ENCODE measurements at regions not wholly inside any gene's neighbourhood (a gene's known extent, or its start where the extent isn't known, plus 50 kb on each side); places are given as distances from the start of the nearest gene placed in this dataset.
"Not testable (repeated sequence)": the region's sequence is repeated elsewhere in the genome, so short reads cannot be mapped to it uniquely, and the experiment has no call there.

- no peak for DNase-seq (ENCODE audit: low read depth)
- no peak overlapping the region for H3K4me3 ChIP-seq (ENCODE audit: low read length)
- no peak for TF ChIP-seq CTCF (conservative IDR thresholded peaks at IDR 0.05; ENCODE audit: low read length)
Measured at GRCh38 chr21:35506771-35507170, 457.7 kb upstream of the RUNX1 start.

- no peak overlapping the region for H3K4me3 ChIP-seq (ENCODE audit: low read length)
Measured at GRCh38 chr21:35506352-35506751, 457.2 kb upstream of the RUNX1 start.

GRCh38 chr21:35504951-35505466 is 455.9 kb upstream of the RUNX1 start:
- DNase-seq (ENCODE audit: low read depth), result no peak
- H3K4me3 ChIP-seq (ENCODE audit: low read length), result no peak overlapping the region
- no peak for TF ChIP-seq CTCF (conservative IDR thresholded peaks at IDR 0.05; ENCODE audit: low read length)

More at GRCh38 chr21:35506352-35506751, 457.2 kb upstream of the RUNX1 start:
- peak; percentile 40 for DNase-seq (ENCODE audit: low read depth)
- no peak for TF ChIP-seq CTCF (conservative IDR thresholded peaks at IDR 0.05; ENCODE audit: low read length)

- no peak overlapping the region for H3K4me3 ChIP-seq (ENCODE audit: low read length)
- TF ChIP-seq CTCF (conservative IDR thresholded peaks at IDR 0.05; ENCODE audit: low read length), result no peak
- DNase-seq (ENCODE audit: low read depth), result no peak
Measured at GRCh38 chr21:35504277-35504676, 455.2 kb upstream of the RUNX1 start.

GRCh38 chr21:35503671-35504070 is 454.6 kb upstream of the RUNX1 start:
- no peak for TF ChIP-seq CTCF (conservative IDR thresholded peaks at IDR 0.05; ENCODE audit: low read length)
- DNase-seq (ENCODE audit: low read depth), result peak; percentile 53
- H3K4me3 ChIP-seq (ENCODE audit: low read length), result no peak overlapping the region

- no peak for DNase-seq (ENCODE audit: low read depth)
- TF ChIP-seq CTCF (conservative IDR thresholded peaks at IDR 0.05; ENCODE audit: low read length), result no peak
- H3K4me3 ChIP-seq (ENCODE audit: low read length), result no peak overlapping the region
Measured at GRCh38 chr21:35502821-35503220, 453.7 kb upstream of the RUNX1 start.

GRCh38 chr21:35497522-35497921 is 448.4 kb upstream of the RUNX1 start:
- DNase-seq (ENCODE audit: low read depth); H3K4me3 ChIP-seq (ENCODE audit: low read length): not testable (repeated sequence)
